ENCODE measurements at regions not wholly inside any gene's neighbourhood (a gene's known extent, or its start where the extent isn't known, plus 50 kb on each side); places are given as distances from the start of the nearest gene placed in this dataset.

GRCh38 chr4:136636155-136636554 lies 896.1 kb downstream of the PCDH18 start:
- DNase-seq (ENCODE audit: low read depth in 1 of 2, low spot score in 1 of 2) (no peak), FAIRE-seq (no peak), ATAC-seq (no peak)
- WGBS (ENCODE audit: missing lambda C conversion rate) = 39% methylated on average over 10 of the region's 10 CpGs
- Histone ChIP-seq H3K27ac (no peak overlapping the region), H3K4me3 (no peak overlapping the region), H3K9me3 (no peaks in the 10 kb centered on the region), H3K4me1 (no peaks in the 10 kb centered on the region), H3K4me2 (no peak overlapping the region)
- TF ChIP-seq CTCF (IDR thresholded peaks at IDR 0.05) (no peak), ZC3H11A (IDR thresholded peaks at IDR 0.05) (no peak), E2F6 (IDR thresholded peaks at IDR 0.05; ENCODE audit: borderline replicate concordance, low read depth) (no peak), NFE2L2 (conservative IDR thresholded peaks at IDR 0.05; ENCODE audit: low read length) (no peak), GATA3 (IDR thresholded peaks at IDR 0.05; ENCODE audit: borderline replicate concordance) (no peak), HOXB13 (CRISPR knock-in tag; IDR thresholded peaks at IDR 0.05; ENCODE audit: low read depth) (no peak), USF2 (IDR thresholded peaks at IDR 0.05) (no peak), HOXB5 (CRISPR knock-in tag; IDR thresholded peaks at IDR 0.05) (no peak), HOXA7 (CRISPR knock-in tag; IDR thresholded peaks at IDR 0.05) (no peak), KDM1A (IDR thresholded peaks at IDR 0.05; ENCODE audit: low read depth) (no peak), KDM5A (IDR thresholded peaks at IDR 0.05) (no peak), FOSL2 (IDR thresholded peaks at IDR 0.05) (no peak), FOSL2 (CRISPR knock-in tag; IDR thresholded peaks at IDR 0.05) (no peak), HEYL (CRISPR knock-in tag; IDR thresholded peaks at IDR 0.05) (no peak), PBX3 (IDR thresholded peaks at IDR 0.05) (no peak), JUN (IDR thresholded peaks at IDR 0.05) (no peak), HMGXB4 (CRISPR knock-in tag; IDR thresholded peaks at IDR 0.05; ENCODE audit: borderline replicate concordance) (no peak), RARB (CRISPR knock-in tag; IDR thresholded peaks at IDR 0.05) (no peak), MAX (IDR thresholded peaks at IDR 0.05) (no peak), SREBF2 (IDR thresholded peaks at IDR 0.05) (no peak), BCL3 (IDR thresholded peaks at IDR 0.05) (no peak)
- CTCF ChIA-PET = no interaction called here
- POLR2A ChIA-PET = no interaction called here

GRCh38 chr4:136634121-136634520 lies 898.2 kb downstream of the PCDH18 start:
- H3K4me2 ChIP-seq = no peak overlapping the region
- no peak overlapping the region for H3K27ac ChIP-seq
- ChIA-PET POLR2A (no interaction called here), CTCF (no interaction called here)
- no peak overlapping the region for H3K4me3 ChIP-seq
- DNase-seq (ENCODE audit: low read depth in 1 of 2, low spot score in 1 of 2) = no peak
- no peaks in the 10 kb centered on the region for H3K4me1 ChIP-seq
- TF ChIP-seq JUN (IDR thresholded peaks at IDR 0.05) = no peak
- TF ChIP-seq ZFP36 (IDR thresholded peaks at IDR 0.05; ENCODE audit: borderline replicate concordance, partially characterized antibody) = no peak
- TF ChIP-seq HMGXB4 (CRISPR knock-in tag; IDR thresholded peaks at IDR 0.05; ENCODE audit: borderline replicate concordance) = no peak
- TF ChIP-seq BHLHE40 (IDR thresholded peaks at IDR 0.05; ENCODE audit: low read depth, low read length) = no peak
- no peak for TF ChIP-seq NFE2L2 (conservative IDR thresholded peaks at IDR 0.05; ENCODE audit: low read length)
- TF ChIP-seq USF2 (IDR thresholded peaks at IDR 0.05) = no peak
- no peak for TF ChIP-seq EP300 (IDR thresholded peaks at IDR 0.05)
- no peak for TF ChIP-seq RAD21 (conservative IDR thresholded peaks at IDR 0.05 in 1 of 2, IDR thresholded peaks at IDR 0.05 in 1 of 2)
- no peak for TF ChIP-seq KDM5A (IDR thresholded peaks at IDR 0.05)
- no peaks in the 10 kb centered on the region for H3K9me3 ChIP-seq
- ATAC-seq = no peak
- no peak for FAIRE-seq
- 18% methylated on average over 2 of the region's 2 CpGs for WGBS (ENCODE audit: missing lambda C conversion rate)

Measured in A549 (cell line).